OCI-LY1 (cell line): ENCODE measurements at regions not wholly inside any gene's neighbourhood (a gene's known extent, or its start where the extent isn't known, plus 50 kb on each side); places are given as distances from the start of the nearest gene placed in this dataset.

Source experiments
- H2AFZ ChIP-seq: fragments of 200-600 bp; sonication (generic), shearing (Covaris generic); 2 replicates; pipeline ENCODE4 v1.6.0; 2014; ENCODE audit warnings: antibody characterized with exemption, mild to moderate bottlenecking, low read length
- H3F3A ChIP-seq: fragments of 200-600 bp; sonication (generic), shearing (Covaris generic); 2 replicates; pipeline ENCODE4 v1.6.0; 2014; ENCODE audit warnings: mild to moderate bottlenecking, antibody characterized with exemption, low read length, moderate library complexity; ENCODE audit not compliant: insufficient read depth
- H3K27ac ChIP-seq: fragments of 200-600 bp; sonication (generic); 2 replicates; pipeline ENCODE4 v1.5.1; 2014; ENCODE audit warnings: low read length, mixed run types, mild to moderate bottlenecking, low read depth; ENCODE audit not compliant: poor library complexity, severe bottlenecking
- H3K27me3 ChIP-seq: fragments of 200-600 bp; sonication (generic); 2 replicates; pipeline ENCODE4 v1.6.0; 2014; ENCODE audit warnings: antibody characterized with exemption, mild to moderate bottlenecking, low read length, moderate library complexity; ENCODE audit not compliant: insufficient read depth
- H3K36me3 ChIP-seq: fragments of 200-600 bp; sonication (generic); 2 replicates; pipeline ENCODE4 v1.6.1; 2014; ENCODE audit warnings: mild to moderate bottlenecking, antibody characterized with exemption, low read length, moderate library complexity, mixed read lengths; ENCODE audit not compliant: insufficient read depth
- H3K4me1 ChIP-seq: fragments of 200-600 bp; sonication (generic); 2 replicates; pipeline ENCODE4 v1.5.1; 2014; ENCODE audit warnings: mild to moderate bottlenecking, low read length, moderate library complexity; ENCODE audit not compliant: insufficient read depth, severe bottlenecking
- H3K4me2 ChIP-seq: fragments of 200-600 bp; sonication (generic), shearing (Covaris generic); 2 replicates; pipeline ENCODE4 v1.6.1; 2014; ENCODE audit warnings: low read length
- H3K4me3 ChIP-seq: fragments of 200-600 bp; sonication (generic); 2 replicates; pipeline ENCODE4 v1.5.1; 2014; ENCODE audit warnings: low read length, low read depth, mild to moderate bottlenecking, mixed read lengths; ENCODE audit not compliant: poor library complexity, severe bottlenecking
- H3K79me2 ChIP-seq: fragments of 200-600 bp; shearing (Covaris generic); 2 replicates; pipeline ENCODE4 v1.6.1; 2016; ENCODE audit warnings: mixed run types, low read length, mixed read lengths; ENCODE audit not compliant: insufficient read depth
- H3K9ac ChIP-seq: fragments of 200-600 bp; sonication (generic), shearing (Covaris generic); 2 replicates; pipeline ENCODE4 v1.6.1; 2014; ENCODE audit warnings: mild to moderate bottlenecking, low read length, mixed read lengths
- H3K9me2 ChIP-seq: fragments of 200-600 bp; sonication (generic), shearing (Covaris generic); 2 replicates; pipeline ENCODE4 v1.6.1; 2014; ENCODE audit warnings: low read depth, mild to moderate bottlenecking, low read length, mixed read lengths
- H3K9me3 ChIP-seq: fragments of 200-600 bp; shearing (Covaris generic); 2 replicates; pipeline ENCODE4 v1.6.1; 2014; ENCODE audit warnings: low read length, mixed read lengths
- H4K20me1 ChIP-seq: fragments of 200-600 bp; sonication (generic), shearing (Covaris generic); 2 replicates; pipeline ENCODE4 v1.6.0; 2016; ENCODE audit warnings: mild to moderate bottlenecking, low read length; ENCODE audit not compliant: insufficient read depth
- CTCF ChIP-seq: fragments of 200-600 bp; sonication (generic), shearing (Covaris generic); IDR thresholded peaks from 2 replicates; pipeline ENCODE4 v1.5.1; 2017; ENCODE audit warnings: mild to moderate bottlenecking, antibody characterized with exemption, low read length, moderate library complexity, mixed read lengths
- EZH2 ChIP-seq: fragments of 200-600 bp; sonication (generic), shearing (Covaris generic); IDR thresholded peaks from 2 replicates; pipeline ENCODE4 v1.8.0; 2017; ENCODE audit warnings: borderline replicate concordance, mixed run types, mild to moderate bottlenecking, antibody characterized with exemption, low read length, moderate library complexity, mixed read lengths

GRCh38 chrY:8377491-8377890 lies 959.8 kb upstream of the TSPY4 start:
- Histone ChIP-seq H4K20me1 (no peaks in the 10 kb centered on the region), H3K9me3 (no peaks in the 10 kb centered on the region), H3K27me3 (no peaks in the 10 kb centered on the region), H3K79me2 (no peaks in the 10 kb centered on the region), H2AFZ (no peak overlapping the region), H3F3A (no peaks in the 10 kb centered on the region), H3K4me2 (no peak overlapping the region), H3K4me1 (no peaks in the 10 kb centered on the region), H3K27ac (no peak overlapping the region), H3K9me2 (no peaks in the 10 kb centered on the region), H3K9ac (no peak overlapping the region), H3K36me3 (no peaks in the 10 kb centered on the region), H3K4me3 (no peak overlapping the region)
- TF ChIP-seq CTCF, result no peak
- TF ChIP-seq EZH2, result no peak

- no peaks in the 10 kb centered on the region for H3K79me2 ChIP-seq
These were observed 957.5 kb upstream of the TSPY4 start for GRCh38 chrY:8379800-8380199.

GRCh38 chrY:8381425-8381824 lies 955.8 kb upstream of the TSPY4 start:
- H3K9me3 ChIP-seq, result no peaks in the 10 kb centered on the region
- H3K36me3 ChIP-seq, result no peaks in the 10 kb centered on the region
- no peaks in the 10 kb centered on the region for H4K20me1 ChIP-seq
- no peaks in the 10 kb centered on the region for H3K79me2 ChIP-seq
- no peak overlapping the region for H3K4me3 ChIP-seq
- H2AFZ ChIP-seq, result no peak overlapping the region
- no peaks in the 10 kb centered on the region for H3F3A ChIP-seq
- no peaks in the 10 kb centered on the region for H3K27me3 ChIP-seq
- no peak overlapping the region for H3K9ac ChIP-seq
- no peaks in the 10 kb centered on the region for H3K4me1 ChIP-seq
- H3K4me2 ChIP-seq, result no peak overlapping the region
- H3K27ac ChIP-seq, result no peak overlapping the region
- no peak for TF ChIP-seq CTCF
- TF ChIP-seq EZH2, result no peak
- no peaks in the 10 kb centered on the region for H3K9me2 ChIP-seq

More at GRCh38 chrY:8379800-8380199, 957.5 kb upstream of the TSPY4 start:
- Histone ChIP-seq H3F3A (no peaks in the 10 kb centered on the region), H3K36me3 (no peaks in the 10 kb centered on the region), H3K4me1 (no peaks in the 10 kb centered on the region), H3K4me3 (no peak overlapping the region), H3K9ac (no peak overlapping the region), H4K20me1 (no peaks in the 10 kb centered on the region), H3K9me2 (no peaks in the 10 kb centered on the region), H3K27me3 (no peaks in the 10 kb centered on the region), H3K9me3 (no peaks in the 10 kb centered on the region), H3K4me2 (no peak overlapping the region), H3K27ac (no peak overlapping the region), H2AFZ (no peak overlapping the region)
- no peak for TF ChIP-seq EZH2
- TF ChIP-seq CTCF, result no peak
